GM18520 (cell line): ENCODE measurements at regions not wholly inside any gene's neighbourhood (a gene's known extent, or its start where the extent isn't known, plus 50 kb on each side); places are given as distances from the start of the nearest gene placed in this dataset.

ENCODE experiments used
- ATAC-seq: cut with Tn5 transposase; IDR thresholded peaks from one replicate; pipeline ENCODE4 v1.9.1; 2021; ENCODE audit not compliant: unreplicated experiment

DNA sequence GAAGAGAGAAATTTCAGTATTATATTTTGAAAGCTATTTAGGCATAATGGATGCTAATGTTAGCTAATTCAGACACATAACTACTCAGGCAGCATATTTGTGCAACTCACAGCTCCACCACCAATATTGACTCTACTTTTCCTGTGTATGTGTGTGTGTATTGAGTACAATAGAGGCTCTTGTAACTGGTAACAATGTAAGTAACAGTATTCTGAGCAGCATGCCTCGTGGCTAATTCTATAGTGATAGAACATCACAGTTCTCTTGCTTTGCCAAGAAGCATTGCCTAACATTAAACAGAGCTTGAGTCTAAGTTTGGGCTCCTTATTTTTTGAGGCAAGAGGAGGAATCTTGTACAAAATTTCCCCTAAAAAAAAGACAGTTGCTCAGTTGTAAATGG is 98.6 kb upstream of the ARHGEF26 start:
- no peak for ATAC-seq

DNA sequence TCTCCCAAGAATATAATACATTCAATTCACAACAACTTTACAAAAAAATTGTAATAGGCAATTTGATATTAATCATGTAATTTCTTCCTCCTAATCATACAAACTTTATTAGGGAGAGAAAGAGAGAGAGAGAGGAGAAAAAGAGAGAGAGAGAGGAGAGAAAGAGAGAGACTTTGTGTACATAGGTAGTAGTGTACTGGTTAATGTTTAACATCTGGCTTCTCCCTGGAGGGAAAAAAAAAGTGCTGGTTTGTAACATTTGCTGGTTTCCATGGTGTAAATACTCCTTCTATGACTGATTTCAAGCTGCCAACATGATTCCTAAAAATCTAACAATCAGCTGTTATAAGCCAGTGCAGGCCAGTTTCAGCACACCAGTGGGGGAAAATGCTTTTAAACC is 98.0 kb upstream of the ARHGEF26 start:
- ATAC-seq, result no peak

GRCh38 chr3:154025007-154025406 is 96.2 kb upstream of the ARHGEF26 start:
- ATAC-seq, result no peak

DNA sequence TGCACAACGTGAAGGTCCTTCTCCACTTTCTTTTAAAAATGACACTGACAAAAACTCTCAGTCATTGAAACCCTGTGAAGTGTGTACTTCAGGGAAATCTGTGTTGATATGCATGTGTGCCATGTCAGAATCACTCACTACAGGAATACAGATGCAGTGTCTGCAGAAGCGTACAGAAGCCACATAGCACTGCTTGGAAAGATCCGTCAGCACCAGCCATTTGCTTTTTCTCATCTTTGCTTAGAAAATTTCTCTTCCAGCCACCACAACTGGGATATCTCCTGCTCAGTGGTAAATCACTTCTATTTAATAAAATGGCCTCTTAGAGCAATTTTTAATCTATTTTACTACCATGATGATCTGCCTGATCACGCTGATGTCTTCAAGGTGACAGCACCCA is 91.3 kb upstream of the ARHGEF26 start:
- no peak for ATAC-seq

DNA sequence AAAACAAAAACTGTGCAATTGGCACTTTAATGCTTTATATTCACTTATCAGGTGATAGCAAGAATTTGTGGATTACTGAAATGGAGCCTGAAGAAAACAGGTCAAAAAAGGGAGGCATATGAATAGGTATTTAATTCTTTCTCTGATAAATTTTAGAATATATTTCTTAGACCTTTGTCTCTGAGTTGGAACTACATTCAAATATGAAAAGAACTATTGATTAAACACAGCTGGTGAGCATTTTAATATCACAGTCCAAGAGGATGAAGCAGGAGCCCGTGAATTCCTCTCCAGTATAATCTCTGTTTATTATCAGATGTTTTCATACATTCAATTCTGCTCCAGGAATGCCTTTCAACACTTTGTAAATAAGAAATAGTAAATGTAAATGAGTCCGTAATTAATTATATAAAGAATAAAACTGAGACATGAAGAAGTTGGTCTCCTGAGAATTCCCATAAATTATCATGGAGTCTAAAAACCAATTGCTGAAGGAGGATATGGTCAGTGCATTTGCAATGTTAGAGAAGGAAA is 86.3 kb upstream of the ARHGEF26 start:
- no peak for ATAC-seq

GRCh38 chr3:154040283-154040682 is 80.9 kb upstream of the ARHGEF26 start:
- no peak for ATAC-seq

DNA sequence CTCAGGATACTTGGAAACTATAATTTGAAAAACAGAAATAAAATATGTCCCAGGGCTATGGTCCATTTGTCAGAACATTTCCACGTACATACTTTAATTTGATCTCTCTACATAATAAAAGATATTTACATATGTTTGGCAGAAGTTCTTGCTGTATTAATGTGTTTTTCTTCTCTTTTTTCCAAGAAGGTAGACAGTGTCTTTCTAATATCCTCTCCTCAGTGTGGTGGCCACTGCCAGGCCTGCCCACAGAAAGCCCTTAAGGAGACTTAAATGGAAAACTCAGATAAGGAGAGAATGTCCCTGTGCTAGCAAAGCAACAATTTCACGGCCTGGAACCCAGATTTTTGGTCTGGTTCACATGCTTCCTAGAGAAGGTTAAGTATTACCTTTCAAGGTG is 76.5 kb upstream of the ARHGEF26 start:
- no peak for ATAC-seq

GRCh38 chr3:154050216-154050615 is 71.0 kb upstream of the ARHGEF26 start:
- ATAC-seq, result no peak

DNA sequence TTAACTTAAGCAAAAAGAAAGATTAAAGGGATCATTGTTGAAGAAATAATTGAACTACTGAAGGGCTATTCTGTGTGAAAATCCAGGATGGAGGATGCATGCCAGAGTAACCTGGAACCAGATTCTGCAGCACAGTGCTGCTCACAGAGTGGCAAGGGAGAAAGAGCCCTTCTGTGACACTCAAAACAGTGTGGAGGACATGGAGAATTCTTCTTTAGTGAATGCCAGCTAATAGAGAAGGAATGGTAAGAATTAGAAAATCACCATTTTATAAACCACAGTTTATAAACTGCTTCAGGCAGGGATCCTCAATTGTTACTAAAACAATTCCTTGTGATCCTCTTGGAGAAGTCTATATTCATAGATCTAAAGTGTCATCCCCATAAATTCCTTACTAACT is 70.4 kb upstream of the ARHGEF26 start:
- ATAC-seq, result no peak

GRCh38 chr3:154059833-154060232 is 61.4 kb upstream of the ARHGEF26 start:
- ATAC-seq, result no peak

DNA sequence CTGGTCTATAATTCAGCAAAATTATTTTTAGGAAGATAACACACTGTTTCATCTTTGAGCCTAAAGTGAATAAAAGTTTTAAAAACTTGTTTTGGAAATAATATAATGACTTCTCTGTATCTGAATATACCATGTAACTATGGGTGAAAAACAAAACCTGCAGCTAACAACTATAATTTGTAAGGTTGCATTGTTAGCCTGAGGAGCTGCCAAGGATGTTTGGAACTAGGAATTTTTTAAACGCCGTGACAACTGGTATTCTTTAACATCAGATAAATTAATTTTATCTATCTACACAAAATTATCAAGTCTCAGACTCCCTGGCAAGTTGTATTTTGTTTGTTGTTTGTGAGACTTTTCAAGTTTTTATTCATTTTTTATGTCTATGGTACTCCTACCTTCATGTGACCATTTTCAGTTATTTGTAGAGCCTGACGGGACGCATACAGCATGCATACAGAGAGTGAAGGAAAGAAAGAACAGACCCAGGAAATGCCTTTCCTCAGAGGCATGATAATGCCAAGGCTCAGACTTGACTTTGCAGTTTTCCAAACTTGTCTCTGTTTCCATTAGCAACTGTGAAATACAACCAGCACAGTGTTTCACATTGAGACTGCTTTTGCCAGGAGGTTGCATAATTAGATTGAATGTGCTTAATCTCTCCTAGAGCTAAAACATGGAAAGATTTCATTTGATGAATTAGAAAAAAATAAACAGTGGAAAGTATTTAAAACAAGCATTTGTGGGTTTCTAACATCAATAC is 60.8 kb upstream of the ARHGEF26 start:
- ATAC-seq, result no peak

GRCh38 chr3:154061001-154061370 is 60.2 kb upstream of the ARHGEF26 start:
- no peak for ATAC-seq

GRCh38 chr3:154062513-154062912 is 58.7 kb upstream of the ARHGEF26 start:
- no peak for ATAC-seq

DNA sequence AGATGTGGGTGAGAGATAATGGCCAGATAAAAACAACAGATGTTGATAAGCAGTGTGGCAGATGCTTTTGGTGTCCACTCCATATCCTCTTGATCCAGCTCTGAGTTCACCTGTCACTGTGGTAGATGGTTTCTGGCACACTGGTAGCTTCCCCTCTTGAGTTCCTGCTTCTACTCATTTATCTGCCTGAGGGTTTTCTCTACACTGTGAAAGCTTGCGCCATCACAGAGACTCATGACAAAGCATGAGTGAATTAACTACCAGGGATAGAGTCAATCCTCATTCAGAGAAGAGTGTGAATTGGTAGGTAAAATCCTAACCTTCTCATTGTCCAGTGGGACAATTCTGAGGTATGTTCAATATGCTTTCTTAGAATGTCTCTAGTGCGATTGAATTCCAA is 50.0 kb upstream of the ARHGEF26 start:
- ATAC-seq, result no peak
